ENCODE measurements at regions not wholly inside any gene's neighbourhood (a gene's known extent, or its start where the extent isn't known, plus 50 kb on each side); places are given as distances from the start of the nearest gene placed in this dataset.

GRCh38 chr13:61612192-61612591, 196.5 kb upstream of the PCDH20 start:
- RAD21 ChIA-PET (ENCODE audit: unreplicated experiment): interaction anchor here (0.6 kb wide), 1 partner anchor 72 kb away, joined by 3 read pairs; no protein-coding TSS in a partner anchor
- Histone ChIP-seq H3K36me3 (ENCODE audit: control insufficient read depth in 2 of 2, insufficient read depth in 2 of 2, low read length in 1 of 2) (no peaks in the 10 kb centered on the region), H3K27me3 (replicated peaks in 1 of 2; ENCODE audit: control insufficient read depth in 2 of 2, insufficient read depth in 2 of 2, low read length in 1 of 2) (no peaks in the 10 kb centered on the region), H3K9me3 (replicated peaks; ENCODE audit: control insufficient read depth, insufficient read depth, low read length) (no peaks in the 10 kb centered on the region), H2AFZ (ENCODE audit: control insufficient read depth, low read depth, low read length) (no peak overlapping the region), H3K4me2 (ENCODE audit: control insufficient read depth, insufficient read depth) (no peak overlapping the region), H3K27ac (ENCODE audit: control insufficient read depth, insufficient read depth) (no peak overlapping the region), H3K79me2 (ENCODE audit: control insufficient read depth, insufficient read depth, low read length) (no peaks in the 10 kb centered on the region), H4K20me1 (ENCODE audit: control insufficient read depth, insufficient read depth) (no peaks in the 10 kb centered on the region), H3K9ac (ENCODE audit: control insufficient read depth, insufficient read depth, low read length) (no peak overlapping the region), H3K4me3 (no peak overlapping the region), H3K4me1 (ENCODE audit: control insufficient read depth, insufficient read depth, low read length) (no peaks in the 10 kb centered on the region)
- in situ Hi-C loops (cut with MboI): no loop called here
- CTCF ChIA-PET: no interaction called here
- ATAC-seq: no peak
- no peak for FAIRE-seq
- TF ChIP-seq ZNF384 (IDR thresholded peaks at IDR 0.05; ENCODE audit: borderline replicate concordance, low read depth, low read length) (no peak), ZNF274 (IDR thresholded peaks at IDR 0.05; ENCODE audit: insufficient read depth, insufficient read length) (no peak), KAT2A (conservative IDR thresholded peaks at IDR 0.05; ENCODE audit: control insufficient read depth, low read depth, low read length) (no peak), FOS (IDR thresholded peaks at IDR 0.05; ENCODE audit: borderline replicate concordance, extremely low read depth, insufficient read length) (no peak)
- POLR2A ChIA-PET: no interaction called here
- intact Hi-C loops (cut with micrococcal nuclease; ENCODE audit: unreplicated experiment): no loop called here
- DNase-seq (ENCODE audit: low read depth, low spot score): no peak
- SMC1A ChIA-PET (ENCODE audit: uncharacterized antibody, unreplicated experiment): interaction anchor here (0.7 kb wide), 1 partner anchor 517 kb away, joined by 3 read pairs; no protein-coding TSS in a partner anchor
- BruUV-seq (replicated peaks): no TSS peak

- H3K36me3 ChIP-seq (ENCODE audit: control insufficient read depth in 2 of 2, insufficient read depth in 2 of 2, low read length in 1 of 2): no peaks in the 10 kb centered on the region
- ChIA-PET POLR2A (no interaction called here), SMC1A (ENCODE audit: uncharacterized antibody, unreplicated experiment) (no interaction called here), RAD21 (ENCODE audit: unreplicated experiment) (no interaction called here), CTCF (no interaction called here)
- no peak overlapping the region for H3K9ac ChIP-seq (ENCODE audit: control insufficient read depth, insufficient read depth, low read length)
- H3K27me3 ChIP-seq (replicated peaks in 1 of 2; ENCODE audit: control insufficient read depth in 2 of 2, insufficient read depth in 2 of 2, low read length in 1 of 2): no peaks in the 10 kb centered on the region
- no peak overlapping the region for H3K4me3 ChIP-seq
- DNase-seq (ENCODE audit: low read depth, low spot score) (no peak), ATAC-seq (no peak), FAIRE-seq (no peak)
- H3K9me3 ChIP-seq (replicated peaks; ENCODE audit: control insufficient read depth, insufficient read depth, low read length): no peaks in the 10 kb centered on the region
- H3K4me1 ChIP-seq (ENCODE audit: control insufficient read depth, insufficient read depth, low read length): no peaks in the 10 kb centered on the region
- intact Hi-C loops (cut with micrococcal nuclease; ENCODE audit: unreplicated experiment) (no loop called here), in situ Hi-C loops (cut with MboI) (no loop called here)
- H3K79me2 ChIP-seq (ENCODE audit: control insufficient read depth, insufficient read depth, low read length): no peaks in the 10 kb centered on the region
- no peaks in the 10 kb centered on the region for H4K20me1 ChIP-seq (ENCODE audit: control insufficient read depth, insufficient read depth)
- H3K4me2 ChIP-seq (ENCODE audit: control insufficient read depth, insufficient read depth): no peak overlapping the region
- WGBS (ENCODE audit: insufficient coverage, insufficient replicate concordance, low lambda C conversion rate, missing lambda C conversion rate): 0% methylated on average over 3 of the region's 3 CpGs
- BruUV-seq (replicated peaks): no TSS peak
- TF ChIP-seq YY1 (IDR thresholded peaks at IDR 0.05; ENCODE audit: low read depth, low read length) (no peak), SMARCA5 (IDR thresholded peaks at IDR 0.05) (no peak), IKZF1 (conservative IDR thresholded peaks at IDR 0.05) (no peak), CBX3 (IDR thresholded peaks at IDR 0.05; ENCODE audit: borderline replicate concordance, low read depth) (no peak), HDAC2 (IDR thresholded peaks at IDR 0.05) (no peak), RUNX3 (IDR thresholded peaks at IDR 0.05; ENCODE audit: low read length) (no peak), SP1 (IDR thresholded peaks at IDR 0.05; ENCODE audit: low read depth, low read length) (no peak), YBX1 (IDR thresholded peaks at IDR 0.05) (no peak), ZNF384 (IDR thresholded peaks at IDR 0.05; ENCODE audit: borderline replicate concordance, low read depth, low read length) (no peak), RB1 (IDR thresholded peaks at IDR 0.05; ENCODE audit: borderline replicate concordance) (no peak), PAX5 (IDR thresholded peaks at IDR 0.05; ENCODE audit: borderline replicate concordance, low read depth, low read length) (no peak), TCF12 (IDR thresholded peaks at IDR 0.05; ENCODE audit: low read depth, low read length) (no peak), NBN (IDR thresholded peaks at IDR 0.05) (no peak), ZBTB4 (CRISPR knock-in tag; IDR thresholded peaks at IDR 0.05) (no peak)
- H3K27ac ChIP-seq (ENCODE audit: control insufficient read depth, insufficient read depth): no peak overlapping the region
- H2AFZ ChIP-seq (ENCODE audit: control insufficient read depth, low read depth, low read length): no peak overlapping the region
These were observed 192.5 kb upstream of the PCDH20 start for GRCh38 chr13:61608138-61608537.
